Stimulated activated CD4-positive, alpha-beta T cell treated with anti-CD3 and anti-CD28 coated beads, Interleukin-12 subunit alpha, Interleukin-12 subunit beta, amount 100 ng/mL, for 48 hours (primary cell): ENCODE measurements at regions not wholly inside any gene's neighbourhood (a gene's known extent, or its start where the extent isn't known, plus 50 kb on each side); places are given as distances from the start of the nearest gene placed in this dataset.

ENCODE experiments used
- DNase-seq, 3 donors: peaks; one replicate each; pipeline ENCODE4 v3.0.0-alpha.2; 2020; ENCODE audit warnings: low read depth in 2 of 3, low spot score in 1 of 3

DNA sequence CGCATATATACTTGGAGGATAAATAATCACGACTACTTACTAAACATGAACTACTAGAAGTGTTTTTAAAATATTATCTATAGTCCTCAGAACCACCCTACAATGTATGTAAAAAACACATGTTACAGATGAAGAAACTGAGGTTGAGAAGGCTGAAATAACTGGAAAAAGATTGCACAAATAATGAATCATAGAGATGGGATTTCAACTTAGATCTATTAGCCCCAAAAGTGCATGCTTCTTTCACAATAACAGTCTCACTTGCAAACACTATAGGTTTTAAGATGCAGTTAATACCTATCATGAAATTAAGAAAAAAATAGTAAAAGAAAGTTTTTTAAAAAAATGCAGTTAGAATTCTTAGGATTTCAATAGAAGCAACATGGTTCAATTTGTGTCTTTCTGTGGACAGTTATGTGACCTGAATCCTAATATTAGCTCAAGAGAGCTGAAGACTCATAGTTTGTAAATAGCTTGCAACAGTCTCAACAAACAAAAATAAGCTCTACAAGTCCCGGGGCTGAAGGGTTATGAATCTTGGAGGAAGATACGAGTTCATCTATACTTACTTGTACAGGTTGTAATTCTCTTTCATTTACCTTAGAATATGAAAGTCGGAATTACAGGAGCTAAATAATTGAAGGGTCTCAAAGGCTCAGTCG lies 58.6 kb upstream of the NTPCR start:
- DNase-seq: no peak

DNA sequence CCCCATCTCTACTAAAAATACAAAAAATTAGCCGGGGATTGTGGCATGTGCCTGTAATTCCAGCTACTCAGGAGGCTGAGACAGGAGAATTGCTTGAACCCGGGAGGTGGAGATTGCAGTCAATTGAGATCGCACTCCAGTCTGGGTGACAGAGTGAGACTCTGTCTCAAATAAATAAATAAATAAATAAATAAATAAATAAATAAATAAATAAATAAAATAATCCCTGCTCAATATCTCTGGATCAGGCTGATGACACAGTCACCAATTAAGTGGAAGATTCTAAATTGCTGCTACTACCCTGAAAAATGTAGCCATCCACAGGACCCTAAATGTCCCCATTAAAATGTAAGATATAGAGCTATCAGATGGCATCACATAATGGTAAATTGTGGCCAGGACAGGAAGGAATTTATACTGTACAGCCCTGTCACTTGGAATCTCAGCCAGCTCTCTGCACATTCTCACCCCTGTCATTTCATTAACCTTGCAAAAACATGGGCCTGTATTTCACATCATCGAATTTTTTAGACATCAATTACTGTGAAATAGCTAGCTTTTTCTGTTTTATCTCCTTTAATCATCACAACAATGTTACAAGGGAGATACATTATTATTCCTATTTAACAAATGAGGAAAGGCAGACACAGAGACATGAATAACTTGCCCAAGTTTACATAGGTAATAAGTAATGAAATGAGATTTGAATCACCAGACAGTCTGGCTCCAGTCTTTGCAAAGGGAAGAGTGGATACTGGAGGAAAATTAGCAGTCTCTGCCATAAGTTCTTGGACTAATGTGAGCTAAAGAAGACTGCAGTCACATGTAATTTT lies 56.7 kb upstream of the NTPCR start:
- DNase-seq: no peak

DNA sequence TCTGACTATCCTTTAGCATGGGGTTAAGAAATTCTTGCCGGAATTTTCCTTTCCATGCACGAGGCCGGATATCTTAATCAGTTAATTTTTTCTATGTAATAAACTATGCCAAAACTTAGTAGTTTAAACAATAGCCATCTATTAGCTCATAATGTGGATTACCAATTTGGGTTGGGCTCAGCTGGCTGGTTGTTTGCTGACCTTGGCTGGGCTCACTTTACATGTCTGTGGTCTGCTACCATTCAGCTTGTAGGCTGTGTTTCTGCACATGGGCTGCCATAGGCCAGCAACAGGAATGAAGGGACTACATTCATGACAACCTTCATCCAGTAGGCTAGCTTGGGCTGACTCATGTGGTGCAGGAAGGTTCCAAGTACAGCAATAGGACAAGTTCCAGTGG lies 56.0 kb upstream of the NTPCR start:
- no peak for DNase-seq

DNA sequence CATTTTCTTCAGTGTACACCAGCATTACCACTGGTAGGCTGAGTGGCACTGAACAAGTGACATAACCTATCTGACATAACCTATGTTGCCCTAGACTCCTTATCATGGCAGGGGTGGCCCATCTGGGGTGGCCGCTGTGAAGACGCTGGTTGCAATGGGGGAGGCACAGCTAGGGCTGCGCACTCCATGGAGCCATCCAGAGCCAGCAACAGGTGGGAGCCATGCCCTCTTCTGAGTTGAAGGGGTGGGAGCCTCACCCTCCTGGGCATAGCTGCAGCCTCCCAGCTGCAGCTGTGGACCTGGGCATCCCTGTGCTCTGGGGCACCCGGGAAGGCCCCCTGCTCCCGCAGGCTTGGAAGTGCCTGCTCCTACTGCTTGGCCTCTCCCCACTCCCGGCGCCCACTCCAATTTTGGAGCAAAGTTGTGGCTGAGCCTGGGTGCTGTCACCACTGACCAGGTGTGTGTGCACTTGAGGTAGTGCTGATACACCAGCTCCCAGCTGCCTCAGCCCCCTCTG lies 52.4 kb upstream of the NTPCR start:
- no peak for DNase-seq

- no peak for DNase-seq
Measured at GRCh38 chr1:232899268-232899667, 51.1 kb upstream of the NTPCR start.

- no peak for DNase-seq
Measured at GRCh38 chr1:232899839-232900238, 50.6 kb upstream of the NTPCR start.
